Thyroid gland (tissue), 4 donors: ENCODE measurements at regions not wholly inside any gene's neighbourhood (a gene's known extent, or its start where the extent isn't known, plus 50 kb on each side); places are given as distances from the start of the nearest gene placed in this dataset.

Experiments
- DNase-seq, 2 donors: peaks; one replicate each; pipeline ENCODE4 v3.0.0-alpha.2; 2019
- H3K27ac ChIP-seq, 3 donors: fragments of 200-600 bp; sonication (generic); 1 replicate in 2 of 3; 2 replicates in 1 of 3; pipeline ENCODE4 v1.5.1; 2016 to 2019; ENCODE audit warnings: mild to moderate bottlenecking in 1 of 3, moderate library complexity in 1 of 3
- H3K27me3 ChIP-seq: fragments of 200-600 bp; sonication (generic); one replicate; pipeline ENCODE4 v1.5.1; 2019
- H3K36me3 ChIP-seq, 2 donors: fragments of 200-600 bp; sonication (generic); one replicate each; pipeline ENCODE4 v1.5.1; 2016 to 2019
- H3K4me1 ChIP-seq, 2 donors: fragments of 200-600 bp; sonication (generic); one replicate each; pipeline ENCODE4 v1.5.1; 2017 to 2019
- H3K4me3 ChIP-seq, 3 donors: fragments of 200-600 bp; sonication (generic); replicated peaks in 1 of 3; 1 replicate in 2 of 3; 2 replicates in 1 of 3; pipeline ENCODE4 v1.5.1; 2016; ENCODE audit warnings: mild to moderate bottlenecking in 1 of 3
- H3K9me3 ChIP-seq: fragments of 200-600 bp; sonication (generic); one replicate; pipeline ENCODE4 v1.5.1; 2017
- POLR2A ChIP-seq, 2 donors: fragments of 450-650 bp; IDR thresholded peaks; one replicate each; pipeline ENCODE4 v1.6.1; 2017; ENCODE audit warnings: antibody characterized with exemption in 2 of 2, mild to moderate bottlenecking in 2 of 2, moderate library complexity in 1 of 2
- WGBS, 2 donors: methylation state at CpG; one replicate each; pipeline ENCODE4 v1.1.5; 2017; 5-methylcytosine and 5-hydroxymethylcytosine counted together
- intact Hi-C: fragments of 100-400 bp; cut with DNase I; formaldehyde crosslinking; loops from one replicate; pipeline ENCODE4 v1.15.1; 2023
- TF ChIP-seq, protein P1 (sequence below), 6 experiments: fragments of 200-600 bp in 3 of 6; fragments of 450-650 bp in 3 of 6; sonication (generic) in 3 of 6; IDR thresholded peaks; one replicate each; pipeline ENCODE4 v1.5.1; 2016 to 2019; ENCODE audit warnings: antibody characterized with exemption in 6 of 6, mild to moderate bottlenecking in 2 of 6, inconsistent platforms in 1 of 6, moderate library complexity in 1 of 6

DNA sequence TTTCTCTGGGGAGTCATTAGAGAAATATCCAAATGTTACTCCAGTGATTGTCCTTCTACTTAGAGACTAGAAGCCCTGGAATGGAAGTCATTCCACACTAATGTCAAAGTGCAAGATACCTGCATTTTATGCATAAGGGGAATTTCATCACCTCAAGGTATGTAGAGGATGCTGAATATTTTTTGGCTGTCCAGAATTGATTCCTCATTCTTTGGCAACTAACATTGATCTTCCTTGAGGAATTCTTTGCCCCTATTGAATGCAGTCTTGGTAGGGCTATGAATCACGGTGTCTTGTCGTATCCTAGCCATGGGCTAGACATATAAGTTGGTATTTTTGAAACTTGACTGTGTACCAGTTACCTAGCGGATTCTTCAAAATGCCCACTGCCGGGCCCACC, 271.1 kb downstream of the CNTN3 start:
- WGBS, 2 donors, result 69 to 79% methylated on average over 4 of the region's 4 CpGs
- intact Hi-C loops, result no loop called here
- DNase-seq, result no peak
- Histone ChIP-seq H3K27ac (no peak overlapping the region), H3K36me3 (no peaks in the 10 kb centered on the region), H3K4me3 (no peak overlapping the region), H3K4me1 (no peaks in the 10 kb centered on the region), H3K27me3 (no peaks in the 10 kb centered on the region), H3K9me3 (no peaks in the 10 kb centered on the region)
- TF ChIP-seq POLR2A (IDR thresholded peaks at IDR 0.05), result no peak
- TF ChIP-seq, protein P1, sequence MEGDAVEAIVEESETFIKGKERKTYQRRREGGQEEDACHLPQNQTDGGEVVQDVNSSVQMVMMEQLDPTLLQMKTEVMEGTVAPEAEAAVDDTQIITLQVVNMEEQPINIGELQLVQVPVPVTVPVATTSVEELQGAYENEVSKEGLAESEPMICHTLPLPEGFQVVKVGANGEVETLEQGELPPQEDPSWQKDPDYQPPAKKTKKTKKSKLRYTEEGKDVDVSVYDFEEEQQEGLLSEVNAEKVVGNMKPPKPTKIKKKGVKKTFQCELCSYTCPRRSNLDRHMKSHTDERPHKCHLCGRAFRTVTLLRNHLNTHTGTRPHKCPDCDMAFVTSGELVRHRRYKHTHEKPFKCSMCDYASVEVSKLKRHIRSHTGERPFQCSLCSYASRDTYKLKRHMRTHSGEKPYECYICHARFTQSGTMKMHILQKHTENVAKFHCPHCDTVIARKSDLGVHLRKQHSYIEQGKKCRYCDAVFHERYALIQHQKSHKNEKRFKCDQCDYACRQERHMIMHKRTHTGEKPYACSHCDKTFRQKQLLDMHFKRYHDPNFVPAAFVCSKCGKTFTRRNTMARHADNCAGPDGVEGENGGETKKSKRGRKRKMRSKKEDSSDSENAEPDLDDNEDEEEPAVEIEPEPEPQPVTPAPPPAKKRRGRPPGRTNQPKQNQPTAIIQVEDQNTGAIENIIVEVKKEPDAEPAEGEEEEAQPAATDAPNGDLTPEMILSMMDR (IDR thresholded peaks at IDR 0.05), result no peak

DNA sequence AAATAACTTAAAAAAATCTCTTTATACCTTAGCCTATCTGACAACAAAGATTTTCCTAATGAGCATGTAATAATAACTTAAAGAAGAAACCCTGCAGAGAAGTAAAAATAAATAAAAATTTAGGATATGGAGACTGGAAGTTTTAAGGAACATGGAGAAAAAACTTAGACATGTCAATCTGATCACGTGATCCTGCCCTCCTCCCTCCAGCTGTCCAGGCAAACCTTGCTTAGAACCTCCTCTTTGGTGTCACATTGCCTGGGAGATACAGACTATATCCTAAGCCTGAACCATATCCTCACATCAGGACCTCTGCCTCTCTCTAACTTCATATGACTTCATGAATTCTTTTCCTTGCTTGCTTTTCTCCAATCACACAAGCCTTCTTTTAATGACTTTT, 275.5 kb downstream of the CNTN3 start:
- Histone ChIP-seq H3K4me1 (no peaks in the 10 kb centered on the region), H3K9me3 (no peaks in the 10 kb centered on the region), H3K27ac (no peak overlapping the region), H3K27me3 (no peaks in the 10 kb centered on the region), H3K4me3 (no peak overlapping the region), H3K36me3 (no peaks in the 10 kb centered on the region)
- DNase-seq, result no peak
- intact Hi-C loops, result no loop called here
- 90 to 91% methylated on average over 1 of the region's 1 CpG for WGBS, 2 donors
- no peak for TF ChIP-seq POLR2A (IDR thresholded peaks at IDR 0.05)
- TF ChIP-seq, protein P1 (IDR thresholded peaks at IDR 0.05), result no peak

DNA sequence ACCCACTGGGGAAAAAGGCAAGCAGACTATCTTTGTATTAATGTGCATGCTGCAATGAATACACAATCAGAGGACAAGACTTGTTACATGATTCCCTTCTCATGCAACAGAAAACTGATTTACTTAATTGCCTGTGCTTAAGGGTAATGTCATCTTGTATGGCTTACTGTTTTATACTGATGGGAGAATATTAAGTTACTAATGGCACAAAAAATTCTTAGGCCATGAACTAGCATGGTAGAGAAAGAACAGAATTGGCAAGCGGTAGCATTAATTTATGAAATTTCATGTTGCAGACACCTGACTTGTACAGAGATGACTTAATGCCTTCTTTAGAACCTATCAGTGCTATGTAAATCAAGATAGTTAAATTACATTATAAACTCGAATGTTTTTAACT, 282.3 kb downstream of the CNTN3 start:
- no peak overlapping the region for H3K4me3 ChIP-seq
- no peaks in the 10 kb centered on the region for H3K27me3 ChIP-seq
- H3K27ac ChIP-seq, result no peak overlapping the region
- DNase-seq, result no peak
- H3K9me3 ChIP-seq, result no peaks in the 10 kb centered on the region
- H3K4me1 ChIP-seq, result no peaks in the 10 kb centered on the region
- H3K36me3 ChIP-seq, result no peaks in the 10 kb centered on the region
- TF ChIP-seq POLR2A (IDR thresholded peaks at IDR 0.05), result no peak
- intact Hi-C loops, result no loop called here
- 80 to 88% methylated on average over 2 of the region's 2 CpGs for WGBS, 2 donors

DNA sequence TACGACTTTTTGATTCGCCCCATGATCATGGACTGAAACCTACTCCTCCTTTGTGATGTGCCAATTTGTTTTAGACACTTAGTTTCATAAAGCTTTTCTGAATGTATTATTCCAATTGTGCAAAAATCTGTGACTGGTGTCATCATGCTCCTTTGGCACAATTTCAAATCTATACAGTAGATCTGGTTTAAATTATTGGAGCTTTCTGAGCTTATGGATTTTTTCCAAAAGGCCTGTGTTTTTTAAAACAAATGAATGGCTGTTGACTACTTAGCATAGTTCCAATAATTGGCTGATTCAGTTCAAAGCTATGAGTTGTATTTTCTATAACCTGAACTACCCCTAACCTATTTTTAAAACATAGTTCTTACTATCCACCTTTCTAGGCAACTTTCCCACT, 282.7 kb downstream of the CNTN3 start:
- no peaks in the 10 kb centered on the region for H3K9me3 ChIP-seq
- DNase-seq, result no peak
- no peak overlapping the region for H3K27ac ChIP-seq
- H3K27me3 ChIP-seq, result no peaks in the 10 kb centered on the region
- no peaks in the 10 kb centered on the region for H3K36me3 ChIP-seq
- no peak overlapping the region for H3K4me3 ChIP-seq
- H3K4me1 ChIP-seq, result no peaks in the 10 kb centered on the region
- WGBS, 2 donors, result 93 to 97% methylated on average over 2 of the region's 2 CpGs
- intact Hi-C loops, result no loop called here
- TF ChIP-seq POLR2A (IDR thresholded peaks at IDR 0.05), result no peak
- TF ChIP-seq, protein P1 (IDR thresholded peaks at IDR 0.05), result no peak

DNA sequence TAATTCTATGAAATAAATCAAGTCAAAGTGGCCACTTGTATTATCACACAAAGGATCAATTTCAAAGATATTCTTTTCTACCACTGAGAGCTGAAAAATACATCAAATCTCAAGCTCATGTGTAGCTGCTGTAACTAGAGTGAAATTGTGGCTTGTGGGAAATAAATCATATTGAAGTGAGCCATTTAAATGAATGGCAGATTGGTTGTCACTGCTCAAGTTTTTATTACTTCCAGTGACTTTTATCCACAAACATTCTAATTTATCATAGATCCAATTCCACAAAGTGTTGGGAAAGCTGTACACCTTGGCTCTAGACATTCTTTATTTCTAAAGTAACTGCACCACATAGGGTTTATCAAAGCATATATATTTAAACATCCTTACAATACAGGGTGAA, 285.4 kb downstream of the CNTN3 start:
- intact Hi-C loops, result no loop called here
- TF ChIP-seq POLR2A (IDR thresholded peaks at IDR 0.05), result no peak
- TF ChIP-seq, protein P1 (IDR thresholded peaks at IDR 0.05), result no peak
- no peaks in the 10 kb centered on the region for H3K36me3 ChIP-seq
- no peak for DNase-seq
- H3K4me1 ChIP-seq, result no peaks in the 10 kb centered on the region
- H3K27me3 ChIP-seq, result no peaks in the 10 kb centered on the region
- H3K27ac ChIP-seq, result no peak overlapping the region
- H3K9me3 ChIP-seq, result no peaks in the 10 kb centered on the region
- no peak overlapping the region for H3K4me3 ChIP-seq

DNA sequence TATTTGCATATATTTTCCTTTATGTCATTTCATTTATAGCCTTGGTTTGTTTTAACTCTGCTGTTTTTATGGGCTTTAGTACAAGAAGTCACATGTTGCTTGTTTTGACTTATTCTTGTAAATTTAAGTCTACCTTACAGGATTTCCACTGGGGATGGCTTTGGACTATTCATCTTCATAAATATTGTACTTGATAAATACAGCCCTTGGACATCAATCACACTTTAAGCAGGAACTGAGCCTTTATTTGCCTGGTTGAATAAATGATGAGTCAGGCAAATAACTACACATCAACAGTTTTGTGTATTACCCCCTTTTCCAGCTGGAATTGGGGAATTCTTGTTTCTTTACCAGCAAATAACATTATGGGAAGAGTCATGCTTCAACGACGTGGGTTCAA, 286.0 kb downstream of the CNTN3 start:
- no peak for DNase-seq
- H3K36me3 ChIP-seq, result no peaks in the 10 kb centered on the region
- H3K4me1 ChIP-seq, result no peaks in the 10 kb centered on the region
- TF ChIP-seq, protein P1 (IDR thresholded peaks at IDR 0.05), result no peak
- no peak for TF ChIP-seq POLR2A (IDR thresholded peaks at IDR 0.05)
- no peak overlapping the region for H3K27ac ChIP-seq
- no peaks in the 10 kb centered on the region for H3K27me3 ChIP-seq
- no peaks in the 10 kb centered on the region for H3K9me3 ChIP-seq
- intact Hi-C loops, result no loop called here
- WGBS, 2 donors, result 82 to 95% methylated on average over 2 of the region's 2 CpGs
- H3K4me3 ChIP-seq, result no peak overlapping the region
